Activated CD4-positive, CD25-positive, alpha-beta regulatory T cell treated with anti-CD3 and anti-CD28 coated beads, Interleukin-2, amount 50 U/mL, for 24 hours (primary cell): ENCODE measurements at regions not wholly inside any gene's neighbourhood (a gene's known extent, or its start where the extent isn't known, plus 50 kb on each side); places are given as distances from the start of the nearest gene placed in this dataset.

ENCODE experiments used
- ATAC-seq, 2 donors: fragments of 150-1000 bp; cut with Tn5 transposase; one replicate each; pipeline ENCODE4 v1.10.0; 2021; ENCODE audit warnings: mild to moderate bottlenecking in 1 of 2, moderate library complexity in 1 of 2

DNA sequence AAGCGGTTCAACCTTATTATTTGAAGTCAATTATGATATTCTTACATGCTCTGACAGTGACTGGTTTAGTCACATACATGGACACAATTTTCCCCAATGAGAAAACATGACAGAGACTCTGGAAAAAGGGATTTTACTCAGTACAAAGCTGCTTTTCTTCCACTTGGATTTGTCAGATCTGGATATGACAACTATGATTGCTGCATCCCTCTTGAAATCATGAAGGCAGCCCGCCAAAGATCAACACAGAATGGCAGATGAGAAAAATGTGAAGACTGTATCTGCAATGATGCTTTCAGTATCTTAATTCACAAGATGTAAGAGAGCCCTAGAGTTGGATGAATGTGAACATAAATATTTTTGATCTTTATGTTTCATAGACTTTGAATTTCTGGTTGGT lies 439.6 kb downstream of the CDH8 start:
- ATAC-seq, result no peak

- no peak for ATAC-seq
These were observed 440.6 kb downstream of the CDH8 start for GRCh38 chr16:61595605-61596004.

GRCh38 chr16:61590577-61590976 lies 445.7 kb downstream of the CDH8 start:
- ATAC-seq, result no peak

DNA sequence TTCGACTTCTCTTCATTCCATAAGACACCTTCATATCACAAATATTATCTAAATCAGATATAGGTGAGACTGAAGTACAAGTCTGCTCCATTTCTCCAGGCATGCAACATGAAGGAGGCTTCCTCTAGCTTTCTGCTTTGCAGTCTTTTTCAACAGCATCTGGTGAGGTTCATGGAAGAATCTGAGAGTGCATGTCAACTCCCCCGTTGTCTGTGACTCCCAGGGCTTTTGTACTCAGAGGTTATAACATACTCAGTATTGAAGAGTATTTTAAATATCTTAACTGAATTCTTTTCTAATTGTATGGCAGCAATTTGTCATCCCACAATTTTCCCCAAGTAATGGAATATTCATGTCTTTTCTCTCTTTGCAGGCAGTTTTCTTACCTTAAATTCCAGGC lies 448.7 kb downstream of the CDH8 start:
- no peak for ATAC-seq

DNA sequence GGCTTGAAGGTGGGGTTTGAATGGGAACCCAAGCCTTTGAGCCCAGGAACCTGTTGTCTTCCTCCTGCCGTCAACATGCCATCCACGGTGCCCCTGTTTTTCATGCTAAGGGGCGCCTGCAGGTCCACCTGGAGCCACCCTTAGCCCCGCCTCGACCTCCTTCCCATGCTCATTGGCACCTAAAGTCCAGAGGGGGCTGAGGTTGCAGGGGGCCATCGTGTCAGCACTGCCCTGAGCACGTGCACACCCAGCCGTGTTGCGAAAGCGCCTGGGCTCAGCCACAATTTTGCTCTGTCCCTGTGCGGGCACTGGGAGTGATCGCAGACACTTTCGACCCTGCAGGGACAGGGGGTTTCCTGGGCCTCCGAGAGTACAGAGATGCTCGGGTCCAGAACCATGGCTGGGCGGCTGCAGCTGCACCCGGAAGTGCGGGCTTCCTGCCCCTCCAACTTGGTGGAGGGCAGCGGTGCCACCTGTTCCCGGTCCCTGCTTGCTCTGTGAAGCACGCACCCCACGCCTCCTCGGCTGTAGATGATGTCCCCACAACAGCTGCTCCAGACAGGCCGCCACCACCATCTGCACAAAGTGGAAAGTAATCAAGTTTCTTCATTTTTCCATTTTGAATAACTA lies 454.7 kb downstream of the CDH8 start:
- no peak for ATAC-seq

- no peak for ATAC-seq
These were observed 455.7 kb downstream of the CDH8 start for GRCh38 chr16:61580579-61580978.

DNA sequence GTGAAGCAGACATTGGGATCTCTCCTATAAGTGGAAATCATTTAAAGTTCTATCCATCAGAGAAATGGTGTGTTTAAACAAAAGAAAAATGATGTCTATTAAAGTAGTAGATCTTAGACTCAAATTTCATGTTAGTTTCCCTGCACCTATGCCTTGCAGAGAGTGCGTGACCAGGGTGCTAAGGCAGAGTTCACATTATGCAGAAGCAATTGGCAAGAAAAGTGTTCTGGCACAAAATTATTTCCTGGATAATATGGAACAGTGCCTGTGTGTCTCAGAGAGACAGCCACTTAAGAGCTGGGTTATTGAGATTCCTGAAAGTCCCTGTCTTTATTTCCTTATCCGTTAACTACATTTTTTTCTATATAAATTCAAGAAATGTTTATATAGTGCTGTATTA lies 457.0 kb downstream of the CDH8 start:
- ATAC-seq, result no peak

- ATAC-seq, result no peak
These were observed 459.8 kb downstream of the CDH8 start for GRCh38 chr16:61576476-61576875.

- ATAC-seq, result no peak
These were observed 460.6 kb downstream of the CDH8 start for GRCh38 chr16:61575617-61576016.

GRCh38 chr16:61569028-61569427 lies 467.2 kb downstream of the CDH8 start:
- no peak for ATAC-seq

GRCh38 chr16:61564716-61565115 lies 471.5 kb downstream of the CDH8 start:
- ATAC-seq, result no peak

DNA sequence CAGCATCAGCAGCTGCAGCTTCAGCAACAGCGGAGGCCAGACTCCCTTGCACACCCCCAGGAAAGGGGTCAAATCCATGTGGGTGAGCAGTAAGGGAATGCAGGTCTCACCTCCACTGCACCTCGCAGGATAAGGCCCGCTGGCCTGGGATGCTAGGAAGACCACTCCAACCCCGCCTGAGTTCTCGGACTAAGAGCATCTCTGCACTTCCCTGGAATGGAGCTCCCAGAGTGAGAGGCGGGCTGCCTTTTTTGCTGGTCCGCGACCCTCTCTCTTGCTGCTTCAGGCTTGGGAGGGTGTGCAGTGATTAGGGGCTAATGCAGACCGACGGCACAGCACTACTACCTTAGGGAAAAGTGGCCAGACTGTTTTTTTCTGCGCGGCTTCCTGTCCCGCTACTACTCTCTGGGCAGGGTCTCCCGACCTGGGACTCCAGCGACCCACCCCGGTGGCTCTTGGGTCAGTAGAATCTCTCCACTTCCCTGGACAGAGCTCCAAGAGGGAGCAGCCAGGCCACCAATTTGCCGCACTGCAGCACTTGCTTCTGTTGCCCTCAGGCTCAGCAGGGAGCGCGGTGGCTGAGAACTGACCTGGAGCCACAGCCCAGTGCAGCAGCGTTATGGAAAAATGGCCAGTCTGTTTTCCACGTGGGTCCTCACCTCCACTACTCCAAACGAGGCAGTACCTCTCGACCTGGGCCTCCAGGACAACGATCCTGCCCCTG lies 480.4 kb downstream of the CDH8 start:
- ATAC-seq, result no peak

- no peak for ATAC-seq
These were observed 486.9 kb downstream of the CDH8 start for GRCh38 chr16:61549327-61549726.

GRCh38 chr16:61547626-61548025 lies 488.6 kb downstream of the CDH8 start:
- ATAC-seq, result no peak

DNA sequence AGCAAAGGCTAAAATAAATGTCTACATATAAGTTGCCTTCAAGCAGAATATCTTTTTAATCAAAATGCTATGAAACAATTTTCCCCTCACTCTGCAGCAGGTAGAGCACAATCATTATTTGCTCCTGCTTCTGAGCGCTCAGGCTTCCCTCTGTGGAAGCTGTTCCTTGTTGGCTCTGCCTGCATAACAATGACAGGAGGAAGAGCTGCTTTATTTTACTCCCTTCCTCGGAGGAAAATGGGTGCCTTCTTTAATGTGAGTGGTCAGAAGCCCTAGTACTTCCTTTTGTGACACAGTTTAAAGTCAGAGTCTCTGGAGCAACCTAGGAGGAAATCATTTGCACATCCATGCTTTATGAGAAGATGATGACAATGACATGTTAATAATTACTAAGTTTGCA lies 492.1 kb downstream of the CDH8 start:
- ATAC-seq, result no peak

DNA sequence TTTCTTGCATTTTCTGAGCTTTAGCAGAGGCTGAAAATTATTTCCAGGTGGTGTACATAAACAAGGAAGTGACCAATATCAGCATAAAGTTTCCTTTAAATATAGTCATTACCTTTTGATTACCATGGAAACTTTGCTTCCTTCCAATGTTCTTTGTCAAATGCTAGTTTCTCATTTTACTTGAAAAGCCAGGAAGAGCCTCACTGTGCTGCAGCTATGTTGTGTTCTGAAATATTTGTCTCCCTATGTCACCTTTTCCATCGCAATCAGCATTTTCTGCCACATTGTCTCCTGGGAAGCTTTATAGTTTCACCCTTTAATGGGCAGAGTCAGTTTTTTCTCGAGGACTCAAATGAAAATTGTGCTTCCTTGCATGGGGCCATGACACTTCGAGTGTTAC lies 496.0 kb downstream of the CDH8 start:
- no peak for ATAC-seq

DNA sequence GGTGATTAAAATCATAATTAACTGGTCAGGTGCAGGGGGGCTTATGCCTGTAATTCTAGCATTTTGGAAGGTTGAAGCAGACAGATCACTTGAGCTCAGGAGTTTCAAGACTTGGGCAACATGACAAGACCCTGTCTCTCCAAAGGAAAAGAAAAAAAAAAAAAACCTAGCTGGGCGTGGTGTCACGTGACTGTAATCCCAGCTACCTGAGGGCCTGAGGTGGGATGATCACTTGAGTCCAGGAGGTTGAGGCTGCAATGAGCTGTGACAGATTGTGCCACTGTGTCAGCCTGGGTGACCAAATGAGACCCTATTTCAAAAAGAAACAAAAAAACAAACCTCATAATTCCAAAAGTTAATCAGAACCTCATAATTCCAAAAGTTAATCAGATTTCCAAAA lies 505.5 kb downstream of the CDH8 start:
- no peak for ATAC-seq

DNA sequence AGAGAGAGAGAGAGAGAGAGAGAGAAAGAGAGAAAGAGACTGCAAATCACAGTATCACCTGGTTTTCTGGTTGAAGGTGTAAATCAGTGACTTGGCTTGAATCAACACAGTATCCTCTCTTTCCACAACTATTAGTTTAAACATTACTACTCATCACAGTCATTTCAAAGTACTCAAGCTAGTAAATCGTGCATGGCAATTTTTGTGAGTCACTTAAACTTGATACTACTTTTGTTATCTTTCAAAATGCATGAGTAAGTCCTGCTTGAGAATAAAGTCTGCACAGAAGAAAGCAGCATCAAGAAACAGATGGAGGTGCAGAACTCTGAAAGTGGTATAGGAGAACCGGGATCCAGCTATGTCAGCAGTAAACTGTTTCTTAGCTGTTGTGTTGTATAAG lies 535.4 kb downstream of the CDH8 start:
- ATAC-seq, result no peak

GRCh38 chr16:61480250-61480649 lies 556.0 kb downstream of the CDH8 start:
- ATAC-seq, result no peak

DNA sequence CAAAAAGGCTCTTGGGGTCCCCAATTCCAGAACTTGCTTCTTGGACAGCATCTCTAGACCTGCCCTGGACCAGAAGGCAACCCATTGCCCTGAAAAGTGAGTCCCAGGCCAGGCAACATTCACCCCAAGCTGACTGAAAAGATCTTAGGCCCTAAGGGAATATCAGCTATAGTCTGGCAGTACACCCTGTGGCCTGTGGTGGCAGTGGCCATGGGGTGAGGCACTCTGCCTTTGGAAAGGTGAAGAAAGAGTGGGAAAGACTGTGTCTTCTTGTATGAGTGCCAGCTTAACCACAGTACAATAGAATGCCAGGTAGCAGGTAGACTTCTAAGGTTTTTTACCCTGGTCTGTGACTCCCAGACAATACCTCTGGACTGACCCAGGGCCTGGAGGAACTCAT lies 564.5 kb downstream of the CDH8 start:
- ATAC-seq, result no peak

DNA sequence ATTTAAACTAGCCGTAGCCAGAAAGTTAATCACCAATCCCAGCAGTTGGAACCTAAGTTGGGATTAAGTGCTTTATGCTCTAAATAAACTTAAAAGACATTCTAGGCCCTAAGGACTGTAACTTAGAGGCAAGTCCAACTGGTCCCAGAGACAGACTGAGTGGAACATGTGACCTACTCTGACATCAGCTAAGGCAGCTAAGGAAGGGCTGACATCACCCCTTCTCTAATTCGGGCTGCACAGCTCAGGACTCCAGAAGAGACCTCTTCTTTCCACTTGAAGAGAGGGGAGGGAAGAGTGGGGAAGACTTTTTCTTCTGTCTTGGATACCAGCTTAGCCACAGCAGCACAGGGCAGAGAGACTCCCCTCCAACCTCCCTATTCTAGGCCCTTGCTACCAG lies 565.2 kb downstream of the CDH8 start:
- no peak for ATAC-seq

DNA sequence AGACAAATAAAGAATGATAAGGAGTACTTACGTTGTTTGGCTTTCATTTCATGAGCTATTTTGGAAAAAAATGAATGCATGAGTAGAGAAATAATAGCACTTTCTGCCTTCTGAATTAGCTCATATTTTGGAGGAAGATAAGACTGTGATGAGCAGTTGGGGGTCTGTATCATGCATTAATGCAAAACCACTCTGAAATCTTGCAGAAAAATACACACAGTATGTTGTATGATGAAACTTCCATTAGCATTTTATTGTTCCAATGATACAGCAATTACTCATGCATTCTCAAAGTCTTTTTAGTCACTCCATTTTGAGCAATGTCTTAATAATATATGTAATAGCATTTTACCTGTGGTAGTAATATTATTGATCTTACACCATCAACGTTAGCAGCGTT lies 571.0 kb downstream of the CDH8 start:
- ATAC-seq, result no peak

- ATAC-seq, result no peak
These were observed 576.2 kb downstream of the CDH8 start for GRCh38 chr16:61460020-61460419.

- ATAC-seq, result no peak
These were observed 600.9 kb downstream of the CDH8 start for GRCh38 chr16:61435346-61435745.

DNA sequence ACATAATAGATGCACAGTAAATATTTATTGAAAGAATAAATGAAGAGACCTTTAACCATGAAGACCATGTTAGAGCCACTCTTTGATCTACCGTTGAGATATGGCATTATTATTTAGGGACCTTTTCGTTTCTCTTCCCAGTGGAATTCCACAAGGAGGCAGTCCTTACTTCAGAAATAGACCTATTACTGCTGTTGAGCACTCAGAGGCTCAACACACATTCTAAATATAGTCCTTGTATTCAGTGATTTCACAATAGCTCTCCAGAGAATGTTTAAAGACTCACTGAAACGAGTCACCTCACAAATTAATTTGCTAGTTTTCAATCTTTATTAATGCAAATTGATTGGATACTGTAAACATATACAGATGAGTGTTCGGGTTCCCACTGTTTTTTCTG lies 603.8 kb downstream of the CDH8 start:
- no peak for ATAC-seq
